ENCODE measurements at regions not wholly inside any gene's neighbourhood (a gene's known extent, or its start where the extent isn't known, plus 50 kb on each side); places are given as distances from the start of the nearest gene placed in this dataset.

GRCh38 chr3:194984066-194984465 lies 286.9 kb downstream of the XXYLT1 start:
- Histone ChIP-seq H3K9me2 (ENCODE audit: insufficient read depth) (0 out of 2 replicates have a peak, but pooled peaks cover 3% of the 10 kb centered on the region), H3K79me2 (replicated peaks; ENCODE audit: insufficient read depth) (no peaks in the 10 kb centered on the region), H3K4me3 (no peak overlapping the region), H3K36me3 (ENCODE audit: insufficient read depth) (no peaks in the 10 kb centered on the region), H3F3A (replicated peaks; ENCODE audit: low read depth) (no peaks in the 10 kb centered on the region), H3K4me2 (no peak overlapping the region), H4K20me1 (replicated peaks; ENCODE audit: insufficient read depth) (no peaks in the 10 kb centered on the region), H3K27ac (ENCODE audit: low read depth) (no peak overlapping the region), H3K27me3 (ENCODE audit: insufficient read depth) (no peaks in the 10 kb centered on the region), H2AFZ (no peak overlapping the region), H3K4me1 (ENCODE audit: insufficient read depth) (no peaks in the 10 kb centered on the region)
- H3K9me3 Mint-ChIP-seq, result peaks cover 3% of the 10 kb centered on the region; the same call in 2 of the 3 replicates
- peaks cover 10% of the 10 kb centered on the region for H3K4me1 Mint-ChIP-seq
- peaks cover 10% of the 10 kb centered on the region for H3K27me3 Mint-ChIP-seq (ENCODE audit: insufficient read depth, low read depth, poor library complexity)
- no peaks in the 10 kb centered on the region for H3K36me3 Mint-ChIP-seq (ENCODE audit: low read depth)
- no peak for DNase-seq (ENCODE audit: low spot score)
- no peak overlapping the region for H3K27ac Mint-ChIP-seq
- ATAC-seq, result no peak
- H3K4me3 Mint-ChIP-seq, result no peak overlapping the region
- no peak for TF ChIP-seq ZNF114 (CRISPR knock-in tag; IDR thresholded peaks at IDR 0.05)
- TF ChIP-seq REST (IDR thresholded peaks at IDR 0.05; ENCODE audit: unreplicated experiment), result no peak
- no peak for TF ChIP-seq JUNB (IDR thresholded peaks at IDR 0.05; ENCODE audit: unreplicated experiment)
- no peak for TF ChIP-seq ZNF331 (CRISPR knock-in tag; IDR thresholded peaks at IDR 0.05; ENCODE audit: low read depth)
- no peak for TF ChIP-seq POLR2AphosphoS5 (IDR thresholded peaks at IDR 0.05; ENCODE audit: low read depth)
- TF ChIP-seq STAT1 (IDR thresholded peaks at IDR 0.05; ENCODE audit: unreplicated experiment), result no peak
- TF ChIP-seq ZNF462 (CRISPR knock-in tag; IDR thresholded peaks at IDR 0.05), result no peak
- no peak for TF ChIP-seq CTCF (conservative IDR thresholded peaks at IDR 0.05; ENCODE audit: low read depth in 2 of 2)
- TF ChIP-seq ETS1 (IDR thresholded peaks at IDR 0.05), result no peak
- TF ChIP-seq EZH2 (IDR thresholded peaks at IDR 0.05; ENCODE audit: low read depth, unreplicated experiment), result no peak
- no peak for TF ChIP-seq EZH2phosphoT487 (IDR thresholded peaks at IDR 0.05; ENCODE audit: unreplicated experiment)
- no peak for TF ChIP-seq NANOG (IDR thresholded peaks at IDR 0.05; ENCODE audit: borderline replicate concordance)
- no peak for TF ChIP-seq CREB1 (CRISPR knock-in tag; IDR thresholded peaks at IDR 0.05; ENCODE audit: low read depth)

All from GM23338 (cell line).